GM19455 (cell line): ENCODE measurements at regions not wholly inside any gene's neighbourhood (a gene's known extent, or its start where the extent isn't known, plus 50 kb on each side); places are given as distances from the start of the nearest gene placed in this dataset.
"Not testable (repeated sequence)": the region's sequence is repeated elsewhere in the genome, so short reads cannot be mapped to it uniquely, and the experiment has no call there.

Source experiments
- ATAC-seq: cut with Tn5 transposase; IDR thresholded peaks from one replicate; pipeline ENCODE4 v1.9.1; 2021; ENCODE audit not compliant: unreplicated experiment

GRCh38 chr14:106522118-106522517 is 995.7 kb downstream of the TMEM121 start:
- ATAC-seq = not testable (repeated sequence)

GRCh38 chr14:106522990-106523389 is 996.6 kb downstream of the TMEM121 start:
- ATAC-seq = no peak

- ATAC-seq = no peak
Measured at GRCh38 chr14:106528717-106529116, 1002.3 kb downstream of the TMEM121 start.

GRCh38 chr14:106530031-106530422 is 1003.6 kb downstream of the TMEM121 start:
- ATAC-seq = no peak

GRCh38 chr14:106530423-106531107 is 1004.2 kb downstream of the TMEM121 start:
- ATAC-seq = peak; percentile 68

GRCh38 chr14:106537597-106537996 is 1011.2 kb downstream of the TMEM121 start:
- not testable (repeated sequence) for ATAC-seq

GRCh38 chr14:106538201-106538600 is 1011.8 kb downstream of the TMEM121 start:
- ATAC-seq = no peak

GRCh38 chr14:106547735-106548434 is 1021.5 kb downstream of the TMEM121 start:
- ATAC-seq = no peak

GRCh38 chr14:106549064-106549463 is 1022.7 kb downstream of the TMEM121 start:
- ATAC-seq = no peak

GRCh38 chr14:106551265-106551664 is 1024.9 kb downstream of the TMEM121 start:
- no peak for ATAC-seq

GRCh38 chr14:106556211-106556610 is 1029.8 kb downstream of the TMEM121 start:
- ATAC-seq = not testable (repeated sequence)

- no peak for ATAC-seq
Measured at GRCh38 chr14:106556665-106557289, 1030.4 kb downstream of the TMEM121 start.

GRCh38 chr14:106562451-106562850 is 1036.1 kb downstream of the TMEM121 start:
- no peak for ATAC-seq

GRCh38 chr14:106564058-106564643 is 1037.8 kb downstream of the TMEM121 start:
- no peak for ATAC-seq

GRCh38 chr14:106578481-106578880 is 1052.1 kb downstream of the TMEM121 start:
- ATAC-seq = no peak

- no peak for ATAC-seq
Measured at GRCh38 chr14:106579084-106579483, 1052.7 kb downstream of the TMEM121 start.

GRCh38 chr14:106585692-106586091 is 1059.3 kb downstream of the TMEM121 start:
- no peak for ATAC-seq

- no peak for ATAC-seq
Measured at GRCh38 chr14:106586098-106586704, 1059.8 kb downstream of the TMEM121 start.

- not testable (repeated sequence) for ATAC-seq
Measured at GRCh38 chr14:106591539-106591938, 1065.2 kb downstream of the TMEM121 start.

GRCh38 chr14:106592115-106592852 is 1065.9 kb downstream of the TMEM121 start:
- ATAC-seq = not testable (repeated sequence)
